ENCODE measurements at regions not wholly inside any gene's neighbourhood (a gene's known extent, or its start where the extent isn't known, plus 50 kb on each side); places are given as distances from the start of the nearest gene placed in this dataset.

GRCh38 chr2:109679626-109680025 lies 65.5 kb downstream of the SOWAHC start:
- Histone ChIP-seq H3K4me3 (ENCODE audit: low read depth in 1 of 2, low read length in 2 of 2) (no peak overlapping the region), H3K9me3 (ENCODE audit: control insufficient read depth in 1 of 2, low read length in 2 of 2) (no peaks in the 10 kb centered on the region), H3K36me3 (ENCODE audit: control insufficient read depth in 1 of 2, insufficient read depth in 2 of 2, low read length in 2 of 2) (no peaks in the 10 kb centered on the region), H3K9ac (ENCODE audit: low read depth in 1 of 2, low read length in 2 of 2) (no peak overlapping the region), H3K27me3 (ENCODE audit: control insufficient read depth in 1 of 2, insufficient read depth in 2 of 2, low read length in 2 of 2) (no peaks in the 10 kb centered on the region), H3K27ac (ENCODE audit: low read depth, low read length) (no peak overlapping the region), H3K4me1 (ENCODE audit: control insufficient read depth in 1 of 2, insufficient read depth in 2 of 2, low read length in 2 of 2) (peaks cover 11 to 24% of the 10 kb centered on the region in 2 donors)

- no peaks in the 10 kb centered on the region for H3K9me3 ChIP-seq (ENCODE audit: control insufficient read depth in 1 of 2, low read length in 2 of 2)
- H3K9ac ChIP-seq (ENCODE audit: low read depth in 1 of 2, low read length in 2 of 2) = no peak overlapping the region
- H3K36me3 ChIP-seq (ENCODE audit: control insufficient read depth in 1 of 2, insufficient read depth in 2 of 2, low read length in 2 of 2) = no peaks in the 10 kb centered on the region
- peak overlapping the region in 1 of 2 donors; percentile 40 for H3K4me3 ChIP-seq (ENCODE audit: low read depth in 1 of 2, low read length in 2 of 2)
- H3K27ac ChIP-seq (ENCODE audit: low read depth, low read length) = no peak overlapping the region
- peaks cover 9 to 16% of the 10 kb centered on the region in 2 donors for H3K4me1 ChIP-seq (ENCODE audit: control insufficient read depth in 1 of 2, insufficient read depth in 2 of 2, low read length in 2 of 2)
- no peaks in the 10 kb centered on the region for H3K27me3 ChIP-seq (ENCODE audit: control insufficient read depth in 1 of 2, insufficient read depth in 2 of 2, low read length in 2 of 2)
Measured at GRCh38 chr2:109680523-109681297, 66.5 kb downstream of the SOWAHC start.

- Histone ChIP-seq H3K9me3 (ENCODE audit: control insufficient read depth in 1 of 2, low read length in 2 of 2) (no peaks in the 10 kb centered on the region), H3K27ac (ENCODE audit: low read depth, low read length) (no peak overlapping the region), H3K36me3 (ENCODE audit: control insufficient read depth in 1 of 2, insufficient read depth in 2 of 2, low read length in 2 of 2) (no peaks in the 10 kb centered on the region), H3K9ac (ENCODE audit: low read depth in 1 of 2, low read length in 2 of 2) (no peak overlapping the region), H3K27me3 (ENCODE audit: control insufficient read depth in 1 of 2, insufficient read depth in 2 of 2, low read length in 2 of 2) (no peaks in the 10 kb centered on the region), H3K4me1 (ENCODE audit: control insufficient read depth in 1 of 2, insufficient read depth in 2 of 2, low read length in 2 of 2) (peaks cover 0 to 7% of the 10 kb centered on the region in 2 donors), H3K4me3 (ENCODE audit: low read depth in 1 of 2, low read length in 2 of 2) (no peak overlapping the region)
Measured at GRCh38 chr2:109681633-109682380, 67.6 kb downstream of the SOWAHC start.

GRCh38 chr2:109683452-109683851 lies 69.3 kb downstream of the SOWAHC start:
- Histone ChIP-seq H3K4me1 (ENCODE audit: control insufficient read depth in 1 of 2, insufficient read depth in 2 of 2, low read length in 2 of 2) (peaks cover 0 to 2% of the 10 kb centered on the region in 2 donors), H3K9me3 (ENCODE audit: control insufficient read depth in 1 of 2, low read length in 2 of 2) (no peaks in the 10 kb centered on the region), H3K27me3 (ENCODE audit: control insufficient read depth in 1 of 2, insufficient read depth in 2 of 2, low read length in 2 of 2) (no peaks in the 10 kb centered on the region), H3K4me3 (ENCODE audit: low read depth in 1 of 2, low read length in 2 of 2) (no peak overlapping the region), H3K36me3 (ENCODE audit: control insufficient read depth in 1 of 2, insufficient read depth in 2 of 2, low read length in 2 of 2) (no peaks in the 10 kb centered on the region), H3K9ac (ENCODE audit: low read depth in 1 of 2, low read length in 2 of 2) (no peak overlapping the region), H3K27ac (ENCODE audit: low read depth, low read length) (no peak overlapping the region)

- Histone ChIP-seq H3K27ac (ENCODE audit: low read depth, low read length) (no peak overlapping the region), H3K27me3 (ENCODE audit: control insufficient read depth in 1 of 2, insufficient read depth in 2 of 2, low read length in 2 of 2) (no peaks in the 10 kb centered on the region), H3K4me3 (ENCODE audit: low read depth in 1 of 2, low read length in 2 of 2) (no peak overlapping the region), H3K36me3 (ENCODE audit: control insufficient read depth in 1 of 2, insufficient read depth in 2 of 2, low read length in 2 of 2) (no peaks in the 10 kb centered on the region), H3K9ac (ENCODE audit: low read depth in 1 of 2, low read length in 2 of 2) (no peak overlapping the region), H3K4me1 (ENCODE audit: control insufficient read depth in 1 of 2, insufficient read depth in 2 of 2, low read length in 2 of 2) (peaks cover 12 to 14% of the 10 kb centered on the region in 2 donors), H3K9me3 (ENCODE audit: control insufficient read depth in 1 of 2, low read length in 2 of 2) (no peaks in the 10 kb centered on the region)
Measured at GRCh38 chr2:109685453-109685852, 71.3 kb downstream of the SOWAHC start.

- H3K9me3 ChIP-seq (ENCODE audit: control insufficient read depth in 1 of 2, low read length in 2 of 2) = no peaks in the 10 kb centered on the region
- H3K27me3 ChIP-seq (ENCODE audit: control insufficient read depth in 1 of 2, insufficient read depth in 2 of 2, low read length in 2 of 2) = no peaks in the 10 kb centered on the region
- no peaks in the 10 kb centered on the region for H3K36me3 ChIP-seq (ENCODE audit: control insufficient read depth in 1 of 2, insufficient read depth in 2 of 2, low read length in 2 of 2)
- H3K9ac ChIP-seq (ENCODE audit: low read depth in 1 of 2, low read length in 2 of 2) = no peak overlapping the region
- H3K27ac ChIP-seq (ENCODE audit: low read depth, low read length) = no peak overlapping the region
- no peak overlapping the region for H3K4me3 ChIP-seq (ENCODE audit: low read depth in 1 of 2, low read length in 2 of 2)
- H3K4me1 ChIP-seq (ENCODE audit: control insufficient read depth in 1 of 2, insufficient read depth in 2 of 2, low read length in 2 of 2) = peaks cover 24 to 29% of the 10 kb centered on the region in 2 donors
Measured at GRCh38 chr2:109686921-109687320, 72.8 kb downstream of the SOWAHC start.

GRCh38 chr2:109689182-109689930 lies 75.2 kb downstream of the SOWAHC start:
- Histone ChIP-seq H3K4me1 (ENCODE audit: control insufficient read depth in 1 of 2, insufficient read depth in 2 of 2, low read length in 2 of 2) (peaks cover 34 to 36% of the 10 kb centered on the region in 2 donors), H3K4me3 (ENCODE audit: low read depth in 1 of 2, low read length in 2 of 2) (no peak overlapping the region), H3K36me3 (ENCODE audit: control insufficient read depth in 1 of 2, insufficient read depth in 2 of 2, low read length in 2 of 2) (no peaks in the 10 kb centered on the region), H3K27ac (ENCODE audit: low read depth, low read length) (no peak overlapping the region), H3K9ac (ENCODE audit: low read depth in 1 of 2, low read length in 2 of 2) (no peak overlapping the region), H3K9me3 (ENCODE audit: control insufficient read depth in 1 of 2, low read length in 2 of 2) (no peaks in the 10 kb centered on the region), H3K27me3 (ENCODE audit: control insufficient read depth in 1 of 2, insufficient read depth in 2 of 2, low read length in 2 of 2) (no peaks in the 10 kb centered on the region)

- H3K9ac ChIP-seq (ENCODE audit: low read depth in 1 of 2, low read length in 2 of 2) = no peak overlapping the region
- H3K27ac ChIP-seq (ENCODE audit: low read depth, low read length) = no peak overlapping the region
- H3K36me3 ChIP-seq (ENCODE audit: control insufficient read depth in 1 of 2, insufficient read depth in 2 of 2, low read length in 2 of 2) = no peaks in the 10 kb centered on the region
- H3K4me3 ChIP-seq (ENCODE audit: low read depth in 1 of 2, low read length in 2 of 2) = no peak overlapping the region
- H3K9me3 ChIP-seq (ENCODE audit: control insufficient read depth in 1 of 2, low read length in 2 of 2) = no peaks in the 10 kb centered on the region
- no peaks in the 10 kb centered on the region for H3K27me3 ChIP-seq (ENCODE audit: control insufficient read depth in 1 of 2, insufficient read depth in 2 of 2, low read length in 2 of 2)
- peaks cover 34 to 36% of the 10 kb centered on the region in 2 donors for H3K4me1 ChIP-seq (ENCODE audit: control insufficient read depth in 1 of 2, insufficient read depth in 2 of 2, low read length in 2 of 2)
Measured at GRCh38 chr2:109689973-109690372, 75.8 kb downstream of the SOWAHC start.

- Histone ChIP-seq H3K4me3 (ENCODE audit: low read depth in 1 of 2, low read length in 2 of 2) (no peak overlapping the region), H3K9me3 (ENCODE audit: control insufficient read depth in 1 of 2, low read length in 2 of 2) (no peaks in the 10 kb centered on the region), H3K27me3 (ENCODE audit: control insufficient read depth in 1 of 2, insufficient read depth in 2 of 2, low read length in 2 of 2) (no peaks in the 10 kb centered on the region), H3K36me3 (ENCODE audit: control insufficient read depth in 1 of 2, insufficient read depth in 2 of 2, low read length in 2 of 2) (no peaks in the 10 kb centered on the region), H3K9ac (ENCODE audit: low read depth in 1 of 2, low read length in 2 of 2) (peak overlapping the region in 1 of 2 donors; percentile 16), H3K27ac (ENCODE audit: low read depth, low read length) (peak overlapping the region; percentile 70), H3K4me1 (ENCODE audit: control insufficient read depth in 1 of 2, insufficient read depth in 2 of 2, low read length in 2 of 2) (peaks cover 34 to 36% of the 10 kb centered on the region in 2 donors)
Measured at GRCh38 chr2:109690457-109690821, 76.3 kb downstream of the SOWAHC start.

Measured in duodenal mucosa (tissue), 2 donors.